Osteoblast (primary cell): ENCODE measurements at regions not wholly inside any gene's neighbourhood (a gene's known extent, or its start where the extent isn't known, plus 50 kb on each side); places are given as distances from the start of the nearest gene placed in this dataset.
A peak's percentile ranks its signal among the peaks of the same experiment; 100 is the strongest.

Experiments used
- DNase-seq: peaks from one replicate; pipeline ENCODE4 v3.0.0; 2011; ENCODE audit warnings: low spot score, mixed read lengths; ENCODE audit not compliant: insufficient read length; ENCODE audit errors: missing footprints
- H2AFZ ChIP-seq: 2 replicates; pipeline ENCODE4 v1.6.0; 2011; ENCODE audit warnings: mild to moderate bottlenecking, low read length
- H3K27ac ChIP-seq: 2 replicates; pipeline ENCODE4 v1.5.1; 2011; ENCODE audit warnings: mild to moderate bottlenecking, low read depth, low read length, moderate library complexity
- H3K27me3 ChIP-seq: 2 replicates; pipeline ENCODE4 v1.6.0; 2012; ENCODE audit warnings: mild to moderate bottlenecking, control low read depth, inconsistent platforms, low read length, moderate library complexity; ENCODE audit not compliant: insufficient read depth
- H3K36me3 ChIP-seq: 2 replicates; pipeline ENCODE4 v1.5.1; 2011; ENCODE audit warnings: mild to moderate bottlenecking, low read length, control low read depth, moderate library complexity; ENCODE audit not compliant: insufficient read depth
- H3K4me1 ChIP-seq: 2 replicates; pipeline ENCODE4 v1.5.1; 2011; ENCODE audit warnings: mild to moderate bottlenecking, low read length, control low read depth, moderate library complexity; ENCODE audit not compliant: insufficient read depth
- H3K4me2 ChIP-seq: 2 replicates; pipeline ENCODE4 v1.6.0; 2011; ENCODE audit warnings: mild to moderate bottlenecking, low read length; ENCODE audit not compliant: insufficient read depth
- H3K4me3 ChIP-seq: fragments of 200-600 bp; sonication (generic); 3 replicates; pipeline ENCODE4 v1.5.1; 2012; ENCODE audit warnings: mild to moderate bottlenecking, low read length, inconsistent platforms; ENCODE audit not compliant: insufficient read depth
- H3K79me2 ChIP-seq: 2 replicates; pipeline ENCODE4 v1.6.0; 2012; ENCODE audit warnings: mild to moderate bottlenecking, low read length, control low read depth, inconsistent platforms; ENCODE audit not compliant: insufficient read depth
- H3K9me3 ChIP-seq: 2 replicates; pipeline ENCODE4 v1.5.1; 2011; ENCODE audit warnings: low read depth, low read length, control low read depth
- H4K20me1 ChIP-seq: 2 replicates; pipeline ENCODE4 v1.6.0; 2012; ENCODE audit warnings: mild to moderate bottlenecking, low read length, control low read depth; ENCODE audit not compliant: insufficient read depth
- CTCF ChIP-seq: IDR thresholded peaks from 2 replicates; pipeline ENCODE4 v1.5.1; 2011; ENCODE audit warnings: mild to moderate bottlenecking, low read depth, low read length, moderate library complexity; ENCODE audit errors: extremely low read depth

GRCh38 chr4:3832536-3833220 is 66.5 kb downstream of the ADRA2C start:
- H4K20me1 ChIP-seq = no peaks in the 10 kb centered on the region

GRCh38 chr4:3833326-3833989 is 67.3 kb downstream of the ADRA2C start:
- Histone ChIP-seq H3K27ac (no peak overlapping the region), H2AFZ (no peak overlapping the region), H3K79me2 (no peaks in the 10 kb centered on the region), H4K20me1 (no peaks in the 10 kb centered on the region), H3K36me3 (no peaks in the 10 kb centered on the region), H3K9me3 (no peaks in the 10 kb centered on the region), H3K4me2 (no peak overlapping the region), H3K4me1 (no peaks in the 10 kb centered on the region), H3K27me3 (peaks cover 15% of the 10 kb centered on the region), H3K4me3 (no peak overlapping the region)
- DNase-seq = peak; percentile 54
- TF ChIP-seq CTCF = no peak

More at GRCh38 chr4:3832536-3833220, 66.5 kb downstream of the ADRA2C start:
- H3K9me3 ChIP-seq = no peaks in the 10 kb centered on the region
- no peak overlapping the region for H3K4me2 ChIP-seq
- H3K4me3 ChIP-seq = no peak overlapping the region
- no peaks in the 10 kb centered on the region for H3K79me2 ChIP-seq
- no peak for TF ChIP-seq CTCF
- H3K27me3 ChIP-seq = peaks cover 15% of the 10 kb centered on the region
- DNase-seq = peak; percentile 55
- H3K4me1 ChIP-seq = no peaks in the 10 kb centered on the region
- no peak overlapping the region for H3K27ac ChIP-seq
- no peaks in the 10 kb centered on the region for H3K36me3 ChIP-seq
- no peak overlapping the region for H2AFZ ChIP-seq

GRCh38 chr4:3834186-3834662 is 68.0 kb downstream of the ADRA2C start:
- DNase-seq = peak; percentile 65
- Histone ChIP-seq H3K36me3 (no peaks in the 10 kb centered on the region), H3K4me3 (no peak overlapping the region), H2AFZ (no peak overlapping the region), H4K20me1 (no peaks in the 10 kb centered on the region), H3K4me1 (no peaks in the 10 kb centered on the region), H3K27me3 (peaks cover 15% of the 10 kb centered on the region), H3K79me2 (no peaks in the 10 kb centered on the region), H3K27ac (no peak overlapping the region), H3K9me3 (no peaks in the 10 kb centered on the region), H3K4me2 (no peak overlapping the region)
- no peak for TF ChIP-seq CTCF
